HG03060 (cell line): ENCODE measurements at regions not wholly inside any gene's neighbourhood (a gene's known extent, or its start where the extent isn't known, plus 50 kb on each side); places are given as distances from the start of the nearest gene placed in this dataset.
"Not testable (repeated sequence)": the region's sequence is repeated elsewhere in the genome, so short reads cannot be mapped to it uniquely, and the experiment has no call there.

Experiments
- ATAC-seq: cut with Tn5 transposase; IDR thresholded peaks from one replicate; pipeline ENCODE4 v1.9.1; 2021; ENCODE audit warnings: low read depth, moderate number of reproducible peaks; ENCODE audit not compliant: unreplicated experiment

- ATAC-seq = no peak
These were observed 858.5 kb upstream of the B3GALT2 start for GRCh38 chr1:194044892-194045291.

GRCh38 chr1:194043984-194044755, 857.8 kb upstream of the B3GALT2 start:
- ATAC-seq = no peak

- ATAC-seq = no peak
These were observed 856.3 kb upstream of the B3GALT2 start for GRCh38 chr1:194042736-194043135.

GRCh38 chr1:194040496-194040895, 854.1 kb upstream of the B3GALT2 start:
- no peak for ATAC-seq

GRCh38 chr1:194039578-194039977, 853.2 kb upstream of the B3GALT2 start:
- no peak for ATAC-seq

- ATAC-seq = no peak
These were observed 847.2 kb upstream of the B3GALT2 start for GRCh38 chr1:194033646-194034045.

- ATAC-seq = no peak
These were observed 841.6 kb upstream of the B3GALT2 start for GRCh38 chr1:194028002-194028401.

- no peak for ATAC-seq
These were observed 840.0 kb upstream of the B3GALT2 start for GRCh38 chr1:194026422-194026821.

GRCh38 chr1:194024659-194025058, 838.2 kb upstream of the B3GALT2 start:
- no peak for ATAC-seq

GRCh38 chr1:194014014-194014413, 827.6 kb upstream of the B3GALT2 start:
- ATAC-seq = no peak

GRCh38 chr1:194013561-194013960, 827.1 kb upstream of the B3GALT2 start:
- ATAC-seq = no peak

GRCh38 chr1:194004146-194004545, 817.7 kb upstream of the B3GALT2 start:
- no peak for ATAC-seq

- ATAC-seq = not testable (repeated sequence)
These were observed 815.4 kb upstream of the B3GALT2 start for GRCh38 chr1:194001726-194002350.

GRCh38 chr1:193988885-193989284, 802.5 kb upstream of the B3GALT2 start:
- no peak for ATAC-seq

- ATAC-seq = no peak
These were observed 792.8 kb upstream of the B3GALT2 start for GRCh38 chr1:193979219-193979618.

GRCh38 chr1:193974286-193974798, 787.9 kb upstream of the B3GALT2 start:
- no peak for ATAC-seq

GRCh38 chr1:193973428-193973827, 787.0 kb upstream of the B3GALT2 start:
- no peak for ATAC-seq

GRCh38 chr1:193971595-193971994, 785.2 kb upstream of the B3GALT2 start:
- ATAC-seq = no peak

GRCh38 chr1:193960499-193960898, 774.1 kb upstream of the B3GALT2 start:
- no peak for ATAC-seq

- ATAC-seq = no peak
These were observed 773.6 kb upstream of the B3GALT2 start for GRCh38 chr1:193960040-193960439.

GRCh38 chr1:193957556-193958095, 771.2 kb upstream of the B3GALT2 start:
- ATAC-seq = no peak
